AG04449 (cell line): ENCODE measurements at regions not wholly inside any gene's neighbourhood (a gene's known extent, or its start where the extent isn't known, plus 50 kb on each side); places are given as distances from the start of the nearest gene placed in this dataset.
"Not testable (repeated sequence)": the region's sequence is repeated elsewhere in the genome, so short reads cannot be mapped to it uniquely, and the experiment has no call there.

ENCODE experiments used
- CTCF ChIA-PET: fragments of 350-600 bp; formaldehyde crosslinking; extraction: SDS; loops from one replicate; lab custom pipeline; 2021; ENCODE audit warnings: antibody characterized with exemption; lab: Yijun Ruan, JAX
- POLR2A ChIA-PET: fragments of 400-600, 350-600 bp; formaldehyde crosslinking; extraction: SDS; loops from one replicate; lab custom pipeline; 2020; ENCODE audit warnings: antibody characterized with exemption, inconsistent platforms; lab: Yijun Ruan, JAX
- DNase-seq: peaks from one replicate; pipeline ENCODE4 v3.0.0-alpha.2; 2010; ENCODE audit warnings: low read depth, low spot score
- H3K4me3 ChIP-seq: 2 replicates; pipeline ENCODE4 v1.5.1; 2011; ENCODE audit warnings: low read depth, mild to moderate bottlenecking, control low read depth, low read length
- TF ChIP-seq, protein P1 (sequence below): IDR thresholded peaks from one replicate; pipeline ENCODE4 v1.5.1; 2011; ENCODE audit warnings: mild to moderate bottlenecking, moderate library complexity, low read length, control low read depth, inconsistent platforms; ENCODE audit not compliant: insufficient read depth; ENCODE audit errors: missing control alignments

DNA sequence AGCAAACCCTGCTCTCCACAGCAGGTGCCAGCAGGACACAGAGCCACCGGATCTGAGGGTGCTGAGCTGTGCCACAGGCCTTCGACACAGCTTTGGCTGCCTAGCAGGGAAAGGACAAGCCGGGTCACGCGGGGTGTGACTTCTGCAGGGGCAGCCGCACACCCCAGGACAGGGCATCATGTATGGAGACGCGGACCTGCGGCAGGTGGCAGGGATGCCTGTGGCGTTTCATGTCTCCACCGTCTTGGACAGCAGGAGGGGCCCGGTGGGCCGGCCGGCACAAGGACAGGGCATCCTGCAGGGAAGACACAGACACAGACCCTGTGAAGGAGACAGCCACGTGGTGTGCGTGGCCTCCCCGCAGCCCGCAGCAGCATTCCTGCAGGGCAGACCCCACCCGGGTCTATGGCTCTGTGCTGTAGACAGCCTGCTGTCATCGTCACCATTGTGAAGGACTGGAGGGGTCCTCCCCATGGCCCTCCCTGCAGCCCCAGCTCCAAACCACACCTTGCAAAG, 109.2 kb downstream of the PDGFA start:
- POLR2A ChIA-PET, result no interaction called here
- TF ChIP-seq, protein P1, sequence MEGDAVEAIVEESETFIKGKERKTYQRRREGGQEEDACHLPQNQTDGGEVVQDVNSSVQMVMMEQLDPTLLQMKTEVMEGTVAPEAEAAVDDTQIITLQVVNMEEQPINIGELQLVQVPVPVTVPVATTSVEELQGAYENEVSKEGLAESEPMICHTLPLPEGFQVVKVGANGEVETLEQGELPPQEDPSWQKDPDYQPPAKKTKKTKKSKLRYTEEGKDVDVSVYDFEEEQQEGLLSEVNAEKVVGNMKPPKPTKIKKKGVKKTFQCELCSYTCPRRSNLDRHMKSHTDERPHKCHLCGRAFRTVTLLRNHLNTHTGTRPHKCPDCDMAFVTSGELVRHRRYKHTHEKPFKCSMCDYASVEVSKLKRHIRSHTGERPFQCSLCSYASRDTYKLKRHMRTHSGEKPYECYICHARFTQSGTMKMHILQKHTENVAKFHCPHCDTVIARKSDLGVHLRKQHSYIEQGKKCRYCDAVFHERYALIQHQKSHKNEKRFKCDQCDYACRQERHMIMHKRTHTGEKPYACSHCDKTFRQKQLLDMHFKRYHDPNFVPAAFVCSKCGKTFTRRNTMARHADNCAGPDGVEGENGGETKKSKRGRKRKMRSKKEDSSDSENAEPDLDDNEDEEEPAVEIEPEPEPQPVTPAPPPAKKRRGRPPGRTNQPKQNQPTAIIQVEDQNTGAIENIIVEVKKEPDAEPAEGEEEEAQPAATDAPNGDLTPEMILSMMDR, result no peak

GRCh38 chr7:411116-411515, 108.5 kb downstream of the PDGFA start:
- H3K4me3 ChIP-seq, POLR2A ChIA-PET, CTCF ChIA-PET, DNase-seq: not testable (repeated sequence)

More for the DNA sequence above, 109.2 kb downstream of the PDGFA start:
- CTCF ChIA-PET, result no interaction called here
- DNase-seq, result no peak
- no peak overlapping the region for H3K4me3 ChIP-seq

- TF ChIP-seq, protein P1, result no peak
- H3K4me3 ChIP-seq, result no peak overlapping the region
- ChIA-PET CTCF (no interaction called here), POLR2A (no interaction called here)
- DNase-seq, result no peak
These were observed 107.9 kb downstream of the PDGFA start for GRCh38 chr7:411677-412312.

DNA sequence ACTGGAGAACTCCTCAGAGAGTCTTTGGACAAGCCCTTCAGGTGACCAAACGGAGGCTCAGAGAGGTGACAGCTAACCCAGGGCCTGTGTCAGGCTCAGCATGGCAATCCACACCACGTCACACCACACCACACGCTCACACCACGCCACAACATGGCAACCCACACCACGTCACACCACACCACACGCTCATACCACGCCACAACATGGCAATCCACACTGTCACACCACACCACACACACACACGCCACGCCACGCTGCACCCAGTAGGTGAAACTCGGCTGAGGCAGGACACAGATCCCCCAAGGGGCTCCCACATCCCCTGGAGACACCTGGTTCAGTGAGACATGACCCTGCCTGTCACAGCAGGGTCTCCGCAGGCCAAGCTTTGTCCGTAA, 107.3 kb downstream of the PDGFA start:
- no peak for DNase-seq
- POLR2A ChIA-PET, result no interaction called here
- CTCF ChIA-PET, result no interaction called here
- H3K4me3 ChIP-seq, result no peak overlapping the region
- TF ChIP-seq, protein P1, result no peak

DNA sequence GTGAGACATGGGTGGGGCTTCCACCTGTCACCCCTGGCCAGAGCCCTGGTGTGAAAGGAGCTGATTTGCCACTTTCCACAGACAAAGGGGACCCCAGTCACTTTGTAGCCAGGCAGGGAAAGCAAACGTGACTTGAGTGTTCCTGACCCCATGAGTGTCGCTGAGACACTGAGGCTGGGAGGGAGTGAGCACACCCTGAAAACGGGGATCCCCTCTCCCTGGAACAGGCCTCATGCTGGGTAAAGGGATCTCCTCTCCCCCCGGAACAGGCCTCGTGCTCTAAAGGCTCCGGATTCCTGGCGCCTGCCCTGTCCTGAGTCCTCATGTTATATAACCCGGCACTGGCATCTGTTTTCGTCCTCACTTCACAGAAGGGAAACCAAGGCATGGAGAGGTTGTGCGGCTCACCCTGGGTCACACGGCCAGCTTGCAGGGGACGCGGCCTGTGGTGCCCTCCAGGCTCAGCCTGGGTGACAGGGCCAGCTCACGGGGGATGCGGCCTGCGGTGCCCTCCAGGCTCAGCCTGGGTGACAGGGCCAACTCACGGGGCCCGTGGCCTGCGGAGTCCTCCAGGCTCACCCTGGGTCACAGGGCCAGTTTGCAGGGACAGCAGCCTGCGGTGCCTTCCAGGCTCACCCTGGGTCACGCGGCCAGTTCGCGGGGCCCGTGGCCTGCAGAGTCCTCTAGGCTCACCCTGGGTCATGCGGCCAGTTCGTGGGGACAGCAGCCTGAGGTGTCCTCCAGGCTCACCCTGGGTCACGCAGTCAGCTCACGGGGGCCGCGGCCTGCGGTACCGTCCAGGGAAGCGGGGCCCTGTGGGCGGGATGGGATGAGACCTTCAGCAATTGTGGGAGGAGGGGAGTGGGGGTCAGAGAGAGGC, 104.7 kb downstream of the PDGFA start:
- POLR2A ChIA-PET, result no interaction called here
- TF ChIP-seq, protein P1, result no peak
- DNase-seq, result no peak
- H3K4me3 ChIP-seq, result no peak overlapping the region
- CTCF ChIA-PET, result no interaction called here

DNA sequence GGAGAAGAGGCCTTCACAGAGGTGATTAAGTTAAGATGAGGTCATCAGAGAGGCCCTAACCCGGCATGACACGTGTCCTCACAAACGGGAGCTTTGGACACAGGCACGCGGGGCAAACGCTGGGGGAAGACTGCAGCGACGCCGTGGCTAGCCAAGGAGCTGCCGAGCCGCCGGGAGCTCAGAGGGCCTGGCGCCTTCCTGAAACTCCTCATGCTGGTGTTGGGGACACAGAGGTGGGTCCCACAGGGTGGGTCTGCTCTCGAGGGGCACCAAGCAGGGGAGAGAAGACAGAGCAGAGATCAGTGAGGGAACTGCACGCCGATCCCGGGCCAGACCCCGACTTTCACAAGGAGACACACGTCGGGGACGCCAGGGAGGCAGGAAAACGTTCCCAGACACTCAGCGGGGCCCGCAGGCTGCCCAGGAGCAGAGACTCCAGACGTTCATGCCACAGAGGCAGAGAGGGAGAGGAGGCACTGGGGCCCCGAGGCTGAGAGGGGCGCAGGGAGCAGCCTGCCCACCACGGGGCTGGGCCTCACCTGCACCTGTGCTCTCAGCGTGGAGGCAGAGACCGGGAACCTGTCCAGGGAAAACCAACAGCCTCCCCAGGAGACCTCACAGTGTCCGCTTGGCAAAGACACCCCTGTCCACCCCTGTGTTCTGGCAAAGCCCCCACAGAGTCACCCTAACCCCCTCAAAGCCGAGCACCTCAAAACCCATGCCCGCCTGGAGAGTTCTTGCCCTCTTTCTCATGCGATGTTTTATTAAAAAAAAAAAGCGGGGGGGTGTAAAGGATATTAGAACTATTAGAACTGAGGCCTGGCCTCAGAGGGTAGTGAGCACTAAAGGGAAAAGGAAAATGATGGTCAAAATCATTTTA, 103.8 kb downstream of the PDGFA start:
- ChIA-PET CTCF (no interaction called here), POLR2A (no interaction called here)
- TF ChIP-seq, protein P1, result no peak
- no peak overlapping the region for H3K4me3 ChIP-seq
- no peak for DNase-seq
